GM21515 (cell line): ENCODE measurements at regions not wholly inside any gene's neighbourhood (a gene's known extent, or its start where the extent isn't known, plus 50 kb on each side); places are given as distances from the start of the nearest gene placed in this dataset.

Experiments
- ATAC-seq: cut with Tn5 transposase; IDR thresholded peaks from one replicate; pipeline ENCODE4 v1.9.1; 2021; ENCODE audit not compliant: unreplicated experiment

- ATAC-seq, result no peak
Measured at GRCh38 chr7:131011432-131011742, 277.4 kb upstream of the KLF14 start.

- ATAC-seq, result no peak
Measured at GRCh38 chr7:131011976-131012375, 278.0 kb upstream of the KLF14 start.

GRCh38 chr7:131012477-131013031, 278.5 kb upstream of the KLF14 start:
- no peak for ATAC-seq

GRCh38 chr7:131013716-131014115, 279.7 kb upstream of the KLF14 start:
- no peak for ATAC-seq

GRCh38 chr7:131014906-131015656, 281.1 kb upstream of the KLF14 start:
- no peak for ATAC-seq

- ATAC-seq, result no peak
Measured at GRCh38 chr7:131015657-131015958, 281.6 kb upstream of the KLF14 start.

- no peak for ATAC-seq
Measured at GRCh38 chr7:131016230-131016629, 282.2 kb upstream of the KLF14 start.

- no peak for ATAC-seq
Measured at GRCh38 chr7:131019351-131019750, 285.3 kb upstream of the KLF14 start.

- ATAC-seq, result no peak
Measured at GRCh38 chr7:131020759-131021261, 286.8 kb upstream of the KLF14 start.

GRCh38 chr7:131021460-131021859, 287.5 kb upstream of the KLF14 start:
- ATAC-seq, result peak; percentile 38

GRCh38 chr7:131021902-131022301, 287.9 kb upstream of the KLF14 start:
- no peak for ATAC-seq

- no peak for ATAC-seq
Measured at GRCh38 chr7:131026297-131027000, 292.4 kb upstream of the KLF14 start.

GRCh38 chr7:131027287-131027773, 293.3 kb upstream of the KLF14 start:
- ATAC-seq, result no peak

GRCh38 chr7:131028295-131028694, 294.3 kb upstream of the KLF14 start:
- no peak for ATAC-seq

GRCh38 chr7:131029002-131029401, 295.0 kb upstream of the KLF14 start:
- ATAC-seq, result no peak

- peak; percentile 52 for ATAC-seq
Measured at GRCh38 chr7:131031099-131031868, 296.4 kb upstream of the MKLN1 start.

- ATAC-seq, result no peak
Measured at GRCh38 chr7:131032786-131033185, 294.9 kb upstream of the MKLN1 start.

GRCh38 chr7:131034166-131034881, 293.4 kb upstream of the MKLN1 start:
- no peak for ATAC-seq

- ATAC-seq, result no peak
Measured at GRCh38 chr7:131035088-131035770, 292.4 kb upstream of the MKLN1 start.

GRCh38 chr7:131038153-131038552, 289.5 kb upstream of the MKLN1 start:
- no peak for ATAC-seq
